HG03342 (cell line): ENCODE measurements at regions not wholly inside any gene's neighbourhood (a gene's known extent, or its start where the extent isn't known, plus 50 kb on each side); places are given as distances from the start of the nearest gene placed in this dataset.

ENCODE experiments used
- ATAC-seq: cut with Tn5 transposase; IDR thresholded peaks from one replicate; pipeline ENCODE4 v1.9.1; 2021; ENCODE audit warnings: mild to moderate bottlenecking, moderate library complexity; ENCODE audit not compliant: unreplicated experiment

DNA sequence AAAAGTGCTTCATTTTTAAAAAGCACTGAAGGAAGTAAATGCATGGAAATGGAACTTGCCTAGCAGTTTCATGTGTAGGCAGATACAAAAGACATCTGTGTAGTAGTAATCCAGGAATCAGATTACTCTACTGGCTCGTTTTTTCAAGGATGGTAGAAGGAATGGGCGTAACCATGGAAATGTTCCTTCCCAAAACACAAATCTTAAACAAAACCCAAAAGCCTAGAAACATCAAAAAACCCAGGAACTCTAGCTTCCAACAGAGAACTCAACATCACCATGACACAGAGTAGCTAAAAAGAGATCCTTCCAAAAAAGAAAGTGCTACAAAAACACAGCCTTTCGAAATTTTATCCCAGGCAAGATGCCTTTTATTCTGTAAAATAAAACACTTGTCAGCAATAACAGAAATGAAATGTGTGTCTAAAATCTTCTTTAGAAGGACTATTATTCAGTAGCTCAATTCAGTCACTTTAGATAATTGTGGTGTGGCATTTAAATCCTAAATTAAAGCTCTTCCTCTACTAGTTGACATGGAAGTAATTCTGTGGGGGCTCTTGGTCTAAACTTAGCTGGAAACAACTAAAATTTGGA is 81.7 kb downstream of the FAM217A start:
- ATAC-seq, result no peak

DNA sequence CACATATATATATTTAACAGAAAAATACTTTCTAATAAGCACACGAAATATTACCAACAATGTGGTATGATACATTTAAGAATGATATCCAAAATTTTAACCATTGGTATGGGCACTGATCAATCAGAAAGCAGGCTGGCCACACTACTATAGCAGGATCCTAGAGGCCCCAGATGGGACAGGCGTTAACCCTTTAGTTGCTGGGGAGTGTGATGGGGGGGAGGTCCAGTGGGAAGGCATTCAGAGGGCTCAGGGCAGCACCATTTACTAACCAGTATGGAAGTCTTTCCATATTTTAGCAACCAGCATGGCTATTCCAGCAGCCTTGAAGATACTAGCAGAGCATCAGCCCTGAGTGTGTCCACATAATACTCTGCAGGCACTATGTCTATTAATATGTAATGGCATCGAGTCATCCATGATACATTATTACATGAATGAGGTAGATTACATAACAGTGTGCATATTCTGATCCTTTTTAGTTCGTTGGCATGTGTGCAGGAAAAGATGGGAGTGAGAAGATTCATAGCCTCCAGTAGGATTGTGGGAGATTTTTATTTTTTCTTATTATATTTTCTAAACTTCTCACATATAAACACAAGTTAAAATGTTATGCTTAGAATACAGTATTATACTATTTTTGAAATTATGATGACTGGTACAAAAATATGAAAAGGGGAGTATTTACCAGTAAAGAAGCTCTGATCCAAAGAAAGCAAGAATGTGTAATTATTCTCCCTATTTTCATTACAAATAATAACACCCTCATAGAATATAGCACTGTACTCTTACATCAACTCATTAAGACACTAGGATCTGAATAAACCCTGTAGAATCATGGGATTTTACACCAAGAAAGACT is 78.9 kb downstream of the FAM217A start:
- no peak for ATAC-seq

DNA sequence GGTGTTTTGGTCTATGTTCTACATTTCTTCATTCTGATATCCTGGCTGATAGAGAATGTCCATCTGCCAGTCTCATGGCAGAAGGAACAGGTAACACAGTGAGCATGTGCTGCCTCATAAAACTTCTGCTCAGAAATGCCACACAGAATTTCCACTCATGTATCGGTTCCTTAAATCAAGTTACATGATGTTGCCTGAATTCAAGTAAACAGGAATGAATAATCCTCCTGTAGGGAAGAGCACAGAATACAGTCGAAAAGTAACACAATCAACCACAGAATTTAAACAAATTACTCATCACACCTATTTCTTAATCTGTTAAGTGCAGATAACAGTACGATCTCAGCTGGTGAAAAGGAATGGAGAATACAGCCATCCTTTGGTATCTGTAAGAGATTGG is 74.7 kb downstream of the FAM217A start:
- ATAC-seq, result no peak

DNA sequence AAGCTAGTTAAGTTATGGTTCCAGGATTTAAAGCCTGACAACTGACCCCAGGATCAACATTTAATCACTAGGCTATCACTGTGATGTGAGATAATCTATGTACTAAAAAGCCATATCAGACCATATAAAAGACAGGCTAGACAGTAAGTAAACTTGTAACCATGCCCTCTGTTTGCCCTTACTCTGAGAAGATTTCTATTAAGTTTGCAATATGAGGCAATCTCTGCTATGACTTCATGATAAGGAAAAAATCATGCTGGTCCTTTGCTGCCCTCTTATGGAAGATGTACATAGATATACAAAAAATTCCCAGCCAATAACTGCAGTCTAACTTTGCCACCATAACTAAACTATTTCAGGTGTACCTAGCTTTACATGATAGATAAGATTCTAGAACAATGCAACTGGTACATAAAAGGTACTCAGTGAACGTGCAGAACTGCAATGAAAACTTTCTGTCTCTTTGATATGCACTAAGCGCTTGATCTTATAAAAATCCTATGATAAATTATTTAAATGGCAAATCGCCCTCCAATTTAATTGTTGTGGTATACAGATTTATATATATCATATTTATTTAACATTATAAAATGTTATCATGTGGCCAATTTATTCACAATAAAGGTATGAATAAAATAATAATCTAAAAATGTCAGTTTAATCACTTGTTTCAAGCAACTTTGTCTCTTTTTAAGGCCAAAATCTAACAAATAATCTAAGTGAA is 70.5 kb downstream of the FAM217A start:
- ATAC-seq, result no peak

DNA sequence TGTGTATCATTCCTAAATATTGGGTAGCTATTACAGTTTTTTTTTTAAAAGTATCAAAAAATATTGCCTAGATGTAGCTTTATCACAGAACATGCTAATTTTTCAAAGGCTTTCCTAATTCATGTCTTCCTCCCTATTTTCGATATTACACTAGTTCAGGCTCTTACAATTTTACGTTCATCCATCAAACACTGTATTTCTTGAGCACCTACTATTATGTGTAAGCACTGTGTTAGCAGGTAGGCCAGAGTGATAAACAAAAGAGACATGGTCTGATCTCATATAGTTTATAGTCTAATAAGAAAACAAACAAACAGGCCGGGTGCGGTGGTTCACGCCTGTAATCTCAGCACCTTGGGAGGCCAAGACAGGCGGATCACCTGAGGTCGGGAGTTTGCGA is 69.5 kb downstream of the FAM217A start:
- no peak for ATAC-seq

DNA sequence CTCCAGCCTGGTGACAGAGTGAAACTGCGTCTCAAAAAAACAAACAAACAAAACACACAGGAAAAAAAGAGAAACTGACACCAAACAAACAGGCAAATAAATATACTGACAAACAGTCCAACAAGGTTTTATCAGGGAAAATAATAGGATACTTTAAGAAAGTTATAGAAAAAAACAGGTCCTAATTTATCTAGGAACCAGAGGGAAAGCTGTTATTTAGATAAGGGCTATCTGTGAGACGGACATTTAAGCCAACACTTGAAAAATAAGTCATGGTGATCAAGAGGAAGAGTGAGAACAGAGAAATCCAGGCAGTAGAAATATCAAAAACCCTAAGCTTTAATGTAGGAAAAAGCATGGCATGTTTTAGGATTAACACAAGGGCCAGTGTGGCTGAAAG is 68.9 kb downstream of the FAM217A start:
- ATAC-seq, result no peak

DNA sequence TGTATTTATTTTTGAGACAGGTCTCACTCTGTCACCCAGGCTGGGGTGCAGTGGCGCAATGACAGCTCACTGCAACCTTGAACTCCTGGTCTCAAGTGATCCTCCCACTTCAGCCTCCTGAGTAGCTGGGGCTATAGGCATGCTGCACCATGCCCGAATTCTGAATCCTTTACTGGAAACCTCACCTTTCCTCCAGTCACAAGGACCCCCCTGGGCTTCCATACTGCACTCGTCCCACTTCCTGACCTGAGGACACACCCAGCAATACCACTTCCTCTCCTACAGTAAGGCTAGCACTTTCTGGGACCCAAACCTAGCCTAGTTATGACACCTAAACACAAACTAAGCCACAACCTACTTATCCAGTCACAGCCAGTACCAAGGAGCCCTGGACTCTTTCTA is 68.2 kb downstream of the FAM217A start:
- no peak for ATAC-seq

DNA sequence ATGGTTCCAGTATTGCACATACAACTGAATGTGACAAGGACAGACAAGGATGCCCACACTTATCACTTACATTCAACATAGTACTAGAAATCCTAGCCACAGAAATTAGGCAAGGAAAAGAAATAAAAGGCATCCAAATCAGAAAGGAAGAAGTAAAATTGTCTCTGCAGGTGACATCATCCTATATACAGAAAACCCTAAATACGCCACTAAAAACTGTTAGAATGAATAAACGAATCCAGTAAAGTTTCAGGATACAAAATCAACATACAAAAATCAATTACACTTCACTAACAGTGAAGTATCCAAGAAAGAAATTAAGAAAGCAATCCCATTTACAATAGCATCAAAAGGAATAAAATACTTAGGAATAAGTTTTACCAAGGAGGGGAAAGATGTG is 66.1 kb downstream of the FAM217A start:
- no peak for ATAC-seq

DNA sequence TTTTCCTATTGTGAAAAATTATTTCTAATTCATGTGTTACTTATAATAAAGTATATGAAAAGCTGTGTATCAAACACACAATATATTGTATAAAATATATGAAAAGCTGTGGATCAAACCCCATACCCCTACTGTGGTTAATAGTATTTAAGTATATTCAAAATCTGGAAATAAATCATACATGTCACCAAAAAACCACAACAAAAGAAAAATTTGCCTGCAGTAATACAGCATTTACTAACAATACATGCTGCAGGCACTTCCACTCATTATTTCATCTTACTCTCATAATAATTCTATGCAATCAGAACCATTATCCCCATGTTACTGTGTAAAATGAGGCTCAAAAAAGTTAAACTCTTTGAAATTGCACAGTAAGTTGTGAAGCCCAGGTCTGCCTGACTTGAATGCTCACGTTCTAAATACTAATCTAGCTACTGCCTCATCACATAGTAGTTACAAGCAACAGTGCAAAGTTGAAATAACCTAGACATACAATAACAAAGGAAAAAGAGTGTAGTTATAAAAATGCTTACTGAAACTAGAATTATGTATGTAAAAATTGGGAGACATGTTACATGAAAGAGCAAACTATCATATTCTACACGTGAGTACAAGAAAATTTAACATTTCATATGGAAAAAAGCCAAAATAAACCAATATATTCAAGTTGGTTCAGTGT is 61.7 kb downstream of the FAM217A start:
- ATAC-seq, result no peak

DNA sequence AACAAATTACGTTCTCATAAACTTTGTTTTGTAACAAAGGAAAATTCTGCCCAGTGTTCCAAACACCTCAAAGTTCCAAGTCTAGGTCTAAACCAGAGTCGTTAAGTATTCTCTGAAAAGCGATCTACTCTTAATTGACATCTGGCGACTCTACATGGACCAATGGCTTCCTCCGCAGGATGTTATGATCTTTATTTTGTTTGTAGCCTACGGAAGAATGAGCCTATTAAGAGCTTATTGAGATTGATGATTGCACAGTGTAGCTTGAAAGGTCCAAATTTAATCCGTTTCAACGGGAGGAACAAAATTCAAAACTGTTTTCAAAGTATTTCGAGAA is 61.1 kb downstream of the FAM217A start:
- ATAC-seq, result no peak

DNA sequence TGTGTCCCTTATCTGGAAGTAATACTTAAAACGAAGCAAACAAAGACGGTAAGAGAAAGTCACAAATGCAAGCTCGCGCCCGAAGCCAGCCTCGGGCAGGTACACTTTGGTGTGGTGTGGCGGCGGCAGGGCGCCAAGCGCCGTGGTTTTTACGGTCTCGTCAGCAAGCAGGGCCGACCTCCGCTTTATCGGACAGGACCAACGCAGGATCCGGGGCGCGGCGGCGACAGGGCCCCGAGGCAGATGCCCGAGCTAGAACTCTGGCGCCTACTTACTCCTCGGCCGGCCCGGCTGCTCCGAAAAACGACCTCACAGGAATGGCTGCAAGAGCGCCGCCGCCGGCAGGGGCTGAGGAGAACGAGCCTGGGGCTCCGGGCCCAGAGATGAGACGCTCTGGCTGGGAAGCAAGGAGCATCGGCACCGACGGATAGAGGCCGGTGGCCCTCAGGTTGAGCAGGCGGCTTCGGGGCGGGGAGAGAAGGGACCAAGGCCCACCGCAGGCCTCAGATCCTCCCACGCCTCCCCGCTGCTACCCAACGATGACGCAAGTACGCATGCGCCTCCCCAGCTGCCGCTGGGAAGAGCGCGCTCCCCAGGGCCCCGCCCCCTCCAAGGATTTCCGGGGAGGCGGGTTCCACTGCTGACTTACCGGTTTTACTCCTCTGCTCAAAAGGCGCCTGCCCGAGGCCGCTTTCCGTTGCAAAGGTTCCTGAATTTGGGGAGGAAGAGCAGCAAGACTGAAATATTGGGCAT is 60.6 kb downstream of the FAM217A start:
- peak; percentile 62 for ATAC-seq
